ENCODE measurements at regions not wholly inside any gene's neighbourhood (a gene's known extent, or its start where the extent isn't known, plus 50 kb on each side); places are given as distances from the start of the nearest gene placed in this dataset.

- no peak for TF ChIP-seq EZH2 (IDR thresholded peaks at IDR 0.05; ENCODE audit: borderline replicate concordance, low read depth, low read length, poor library complexity, severe bottlenecking)
- TF ChIP-seq, protein P1, sequence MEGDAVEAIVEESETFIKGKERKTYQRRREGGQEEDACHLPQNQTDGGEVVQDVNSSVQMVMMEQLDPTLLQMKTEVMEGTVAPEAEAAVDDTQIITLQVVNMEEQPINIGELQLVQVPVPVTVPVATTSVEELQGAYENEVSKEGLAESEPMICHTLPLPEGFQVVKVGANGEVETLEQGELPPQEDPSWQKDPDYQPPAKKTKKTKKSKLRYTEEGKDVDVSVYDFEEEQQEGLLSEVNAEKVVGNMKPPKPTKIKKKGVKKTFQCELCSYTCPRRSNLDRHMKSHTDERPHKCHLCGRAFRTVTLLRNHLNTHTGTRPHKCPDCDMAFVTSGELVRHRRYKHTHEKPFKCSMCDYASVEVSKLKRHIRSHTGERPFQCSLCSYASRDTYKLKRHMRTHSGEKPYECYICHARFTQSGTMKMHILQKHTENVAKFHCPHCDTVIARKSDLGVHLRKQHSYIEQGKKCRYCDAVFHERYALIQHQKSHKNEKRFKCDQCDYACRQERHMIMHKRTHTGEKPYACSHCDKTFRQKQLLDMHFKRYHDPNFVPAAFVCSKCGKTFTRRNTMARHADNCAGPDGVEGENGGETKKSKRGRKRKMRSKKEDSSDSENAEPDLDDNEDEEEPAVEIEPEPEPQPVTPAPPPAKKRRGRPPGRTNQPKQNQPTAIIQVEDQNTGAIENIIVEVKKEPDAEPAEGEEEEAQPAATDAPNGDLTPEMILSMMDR (conservative IDR thresholded peaks at IDR 0.05; ENCODE audit: low read depth, low read length): no peak
- H3K27me3 ChIP-seq (replicated peaks; ENCODE audit: insufficient read depth, low read depth, low read length, poor library complexity): no peaks in the 10 kb centered on the region
- DNase-seq (ENCODE audit: low spot score): no peak
- intact Hi-C loops (cut with micrococcal nuclease; ENCODE audit: unreplicated experiment): no loop called here
- ChIA-PET POLR2A (ENCODE audit: low non-redundant PET) (no interaction called here), CTCF (no interaction called here)
- H3K4me3 ChIP-seq (ENCODE audit: low read depth, low read length, poor library complexity, severe bottlenecking): no peak overlapping the region
- BruUV-seq (replicated peaks): no TSS peak
- no peaks in the 10 kb centered on the region for H3K9me3 ChIP-seq (ENCODE audit: low read depth, low read length, poor library complexity, severe bottlenecking)
- H3K4me1 ChIP-seq (ENCODE audit: insufficient read depth, low read length, poor library complexity, severe bottlenecking): no peaks in the 10 kb centered on the region
- H3K27ac ChIP-seq (ENCODE audit: low read depth, low read length, poor library complexity, severe bottlenecking): no peak overlapping the region
- H3K36me3 ChIP-seq (ENCODE audit: insufficient read depth, low read length, poor library complexity, severe bottlenecking): no peaks in the 10 kb centered on the region
Measured at GRCh38 chr14:87115234-87115633, 877.7 kb downstream of the GALC start.

- DNase-seq (ENCODE audit: low spot score): no peak
- Histone ChIP-seq H3K9me3 (ENCODE audit: low read depth, low read length, poor library complexity, severe bottlenecking) (no peaks in the 10 kb centered on the region), H3K36me3 (ENCODE audit: insufficient read depth, low read length, poor library complexity, severe bottlenecking) (no peaks in the 10 kb centered on the region), H3K27ac (ENCODE audit: low read depth, low read length, poor library complexity, severe bottlenecking) (no peak overlapping the region), H3K4me3 (ENCODE audit: low read depth, low read length, poor library complexity, severe bottlenecking) (no peak overlapping the region), H3K27me3 (replicated peaks; ENCODE audit: insufficient read depth, low read depth, low read length, poor library complexity) (no peaks in the 10 kb centered on the region), H3K4me1 (ENCODE audit: insufficient read depth, low read length, poor library complexity, severe bottlenecking) (no peaks in the 10 kb centered on the region)
- ChIA-PET POLR2A (ENCODE audit: low non-redundant PET) (no interaction called here), CTCF (interaction anchor here (0.6 kb wide), 1 partner anchor 633 kb away, joined by 5 read pairs; no protein-coding TSS in a partner anchor)
- intact Hi-C loops (cut with micrococcal nuclease; ENCODE audit: unreplicated experiment): no loop called here
- BruUV-seq (replicated peaks): no TSS peak
- no peak for TF ChIP-seq EZH2 (IDR thresholded peaks at IDR 0.05; ENCODE audit: borderline replicate concordance, low read depth, low read length, poor library complexity, severe bottlenecking)
- TF ChIP-seq, protein P1 (conservative IDR thresholded peaks at IDR 0.05; ENCODE audit: low read depth, low read length): no peak
Measured at GRCh38 chr14:87113286-87113685, 879.7 kb downstream of the GALC start.

GRCh38 chr14:87111741-87112140 is 881.2 kb downstream of the GALC start:
- Histone ChIP-seq H3K36me3 (ENCODE audit: insufficient read depth, low read length, poor library complexity, severe bottlenecking) (no peaks in the 10 kb centered on the region), H3K27me3 (replicated peaks; ENCODE audit: insufficient read depth, low read depth, low read length, poor library complexity) (no peaks in the 10 kb centered on the region), H3K9me3 (ENCODE audit: low read depth, low read length, poor library complexity, severe bottlenecking) (no peaks in the 10 kb centered on the region), H3K27ac (ENCODE audit: low read depth, low read length, poor library complexity, severe bottlenecking) (no peak overlapping the region), H3K4me3 (ENCODE audit: low read depth, low read length, poor library complexity, severe bottlenecking) (no peak overlapping the region), H3K4me1 (ENCODE audit: insufficient read depth, low read length, poor library complexity, severe bottlenecking) (no peaks in the 10 kb centered on the region)
- ChIA-PET POLR2A (ENCODE audit: low non-redundant PET) (no interaction called here), CTCF (no interaction called here)
- intact Hi-C loops (cut with micrococcal nuclease; ENCODE audit: unreplicated experiment): no loop called here
- BruUV-seq (replicated peaks): no TSS peak
- DNase-seq (ENCODE audit: low spot score): no peak
- no peak for TF ChIP-seq EZH2 (IDR thresholded peaks at IDR 0.05; ENCODE audit: borderline replicate concordance, low read depth, low read length, poor library complexity, severe bottlenecking)
- TF ChIP-seq, protein P1 (conservative IDR thresholded peaks at IDR 0.05; ENCODE audit: low read depth, low read length): no peak
